PC-9 (cell line): ENCODE measurements at regions not wholly inside any gene's neighbourhood (a gene's known extent, or its start where the extent isn't known, plus 50 kb on each side); places are given as distances from the start of the nearest gene placed in this dataset.

Source experiments
- BruUV-seq: library from RNA; stranded (reverse); fragments of 400-500 nt; replicated peaks from 2 replicates; lab custom pipeline; 2021; lab: Mats Ljungman, UMichigan
- CTCF ChIA-PET: fragments of 300-600 bp; sonication (Branson Sonifier 250); formaldehyde crosslinking; loops from one replicate; lab custom pipeline; 2022; ENCODE audit warnings: antibody characterized with exemption; lab: Charles Lee
- POLR2A ChIA-PET: fragments of 300-600 bp; sonication (Branson Sonifier 250); formaldehyde crosslinking; loops from one replicate; lab custom pipeline; 2022; ENCODE audit warnings: antibody characterized with exemption; ENCODE audit not compliant: unreplicated experiment; lab: Charles Lee
- DNase-seq, 2 experiments: peaks; one replicate each; pipeline versions ENCODE4 v3.0.0 to v3.0.0-alpha.2; 2015 to 2022; ENCODE audit warnings: mixed read lengths in 1 of 2
- H2AFZ ChIP-seq: fragments of 200-600 bp; sonication (generic); 2 replicates; pipeline ENCODE4 v1.8.1; 2017; ENCODE audit warnings: antibody characterized with exemption
- H3F3A ChIP-seq: fragments of 200-600 bp; sonication (generic); 2 replicates; pipeline ENCODE4 v1.8.1; 2017; ENCODE audit warnings: antibody characterized with exemption, mild to moderate bottlenecking, low read depth; ENCODE audit not compliant: insufficient read depth
- H3K27ac ChIP-seq: fragments of 200-600 bp; sonication (generic); 2 replicates; pipeline ENCODE4 v1.6.1; 2016; ENCODE audit warnings: mixed run types
- H3K27me3 ChIP-seq: fragments of 200-600 bp; sonication (generic); 2 replicates; pipeline ENCODE4 v1.6.1; 2016; ENCODE audit warnings: low read depth, mixed run types; ENCODE audit not compliant: insufficient read depth
- H3K36me3 ChIP-seq: fragments of 200-600 bp; sonication (generic); 2 replicates; pipeline ENCODE4 v1.6.1; 2016; ENCODE audit warnings: low read depth, mixed run types
- H3K4me1 ChIP-seq: fragments of 200-600 bp; sonication (generic); replicated peaks from 2 replicates; pipeline ENCODE4 v1.6.1; 2016; ENCODE audit warnings: mixed run types; ENCODE audit not compliant: insufficient read depth
- H3K4me2 ChIP-seq: fragments of 200-600 bp; sonication (generic); 2 replicates; pipeline ENCODE4 v1.6.1; 2017; ENCODE audit warnings: mixed run types
- H3K4me3 ChIP-seq: fragments of 200-600 bp; sonication (generic); 2 replicates; pipeline ENCODE4 v1.6.1; 2016; ENCODE audit warnings: mixed run types
- H3K79me2 ChIP-seq: fragments of 200-600 bp; sonication (generic); 2 replicates; pipeline ENCODE4 v1.6.1; 2017; ENCODE audit warnings: low read depth, mixed run types
- H3K9me2 ChIP-seq: fragments of 200-600 bp; sonication (generic); 2 replicates; pipeline ENCODE4 v1.8.1; 2017; ENCODE audit warnings: mild to moderate bottlenecking; ENCODE audit not compliant: insufficient read depth
- H3K9me3 ChIP-seq: fragments of 200-600 bp; sonication (generic); 2 replicates; pipeline ENCODE4 v1.8.1; 2016; ENCODE audit warnings: low read depth; ENCODE audit not compliant: insufficient read depth
- H4K20me1 ChIP-seq: fragments of 200-600 bp; sonication (generic); 2 replicates; pipeline ENCODE4 v1.8.1; 2017; ENCODE audit not compliant: insufficient read depth
- CTCF ChIP-seq: fragments of 200-600 bp; sonication (generic); conservative IDR thresholded peaks from 2 replicates; pipeline ENCODE4 v1.6.1; 2017; ENCODE audit warnings: mixed run types, antibody characterized with exemption, mild to moderate bottlenecking, moderate library complexity
- EZH2 ChIP-seq: fragments of 200-600 bp; sonication (generic); IDR thresholded peaks from 2 replicates; pipeline ENCODE4 v1.8.0; 2017; ENCODE audit warnings: antibody characterized with exemption, low read depth
- intact Hi-C: fragments of 100-400 bp; cut with micrococcal nuclease; formaldehyde crosslinking; loops from one replicate; pipeline ENCODE4 v1.10.0; 2022; ENCODE audit not compliant: unreplicated experiment

GRCh38 chr15:55116636-55117035 is 80.1 kb downstream of the RSL24D1 start:
- H2AFZ ChIP-seq, result no peak overlapping the region
- DNase-seq, result no peak
- intact Hi-C loops, result no loop called here
- H3K79me2 ChIP-seq, result no peaks in the 10 kb centered on the region
- no peaks in the 10 kb centered on the region for H4K20me1 ChIP-seq
- no peak overlapping the region for H3K27ac ChIP-seq
- CTCF ChIA-PET, result no interaction called here
- TF ChIP-seq CTCF (no peak), EZH2 (no peak)
- no peak overlapping the region for H3K4me3 ChIP-seq
- no TSS peak for BruUV-seq
- POLR2A ChIA-PET, result no interaction called here
- H3K27me3 ChIP-seq, result 0 out of 2 replicates have a peak, but pooled peaks cover 3% of the 10 kb centered on the region
- H3F3A ChIP-seq, result no peaks in the 10 kb centered on the region
- H3K9me2 ChIP-seq, result no peaks in the 10 kb centered on the region
- H3K4me2 ChIP-seq, result no peak overlapping the region
- H3K4me1 ChIP-seq, result no peaks in the 10 kb centered on the region
- no peaks in the 10 kb centered on the region for H3K36me3 ChIP-seq
- H3K9me3 ChIP-seq, result no peaks in the 10 kb centered on the region

GRCh38 chr15:55113736-55114135 is 83.0 kb downstream of the RSL24D1 start:
- intact Hi-C loops, result no loop called here
- Histone ChIP-seq H3K9me2 (no peaks in the 10 kb centered on the region), H3K27me3 (0 out of 2 replicates have a peak, but pooled peaks cover 3% of the 10 kb centered on the region), H3K27ac (no peak overlapping the region), H3K9me3 (no peaks in the 10 kb centered on the region), H3K4me2 (no peak overlapping the region), H3K4me3 (no peak overlapping the region), H3F3A (no peaks in the 10 kb centered on the region), H3K36me3 (no peaks in the 10 kb centered on the region), H3K4me1 (no peaks in the 10 kb centered on the region), H4K20me1 (no peaks in the 10 kb centered on the region), H2AFZ (no peak overlapping the region), H3K79me2 (no peaks in the 10 kb centered on the region)
- no peak for TF ChIP-seq CTCF
- TF ChIP-seq EZH2, result no peak
- no TSS peak for BruUV-seq
- no peak for DNase-seq
- CTCF ChIA-PET, result no interaction called here
- POLR2A ChIA-PET, result no interaction called here

GRCh38 chr15:55112706-55113105 is 84.0 kb downstream of the RSL24D1 start:
- Histone ChIP-seq H2AFZ (no peak overlapping the region), H3K36me3 (no peaks in the 10 kb centered on the region), H3K9me2 (no peaks in the 10 kb centered on the region), H3F3A (no peaks in the 10 kb centered on the region), H3K27me3 (no peaks in the 10 kb centered on the region), H3K4me1 (no peaks in the 10 kb centered on the region), H3K79me2 (no peaks in the 10 kb centered on the region), H3K9me3 (no peaks in the 10 kb centered on the region), H3K27ac (no peak overlapping the region), H4K20me1 (no peaks in the 10 kb centered on the region), H3K4me3 (no peak overlapping the region), H3K4me2 (no peak overlapping the region)
- ChIA-PET CTCF (no interaction called here), POLR2A (no interaction called here)
- BruUV-seq, result no TSS peak
- DNase-seq, result no peak
- intact Hi-C loops, result no loop called here
- TF ChIP-seq CTCF (no peak), EZH2 (no peak)
